H9 (cell line): ENCODE measurements at regions not wholly inside any gene's neighbourhood (a gene's known extent, or its start where the extent isn't known, plus 50 kb on each side); places are given as distances from the start of the nearest gene placed in this dataset.

Source experiments
- DNase-seq: peaks from one replicate; pipeline ENCODE4 v3.0.0-alpha.2; 2017
- H2AFZ ChIP-seq: one replicate; pipeline ENCODE4 v1.6.1; 2013; ENCODE audit warnings: mild to moderate bottlenecking, low read length, control low read depth, moderate library complexity
- H2AK5ac ChIP-seq: 2 replicates; pipeline ENCODE4 v1.6.1; 2013; ENCODE audit warnings: low read length, control low read depth, mixed read lengths; ENCODE audit not compliant: insufficient read length
- H2BK120ac ChIP-seq: one replicate; pipeline ENCODE4 v1.6.1; 2013; ENCODE audit warnings: low read depth, mild to moderate bottlenecking, low read length, control low read depth, inconsistent platforms; ENCODE audit not compliant: poor library complexity, severe bottlenecking
- H2BK12ac ChIP-seq: 2 replicates; pipeline ENCODE4 v1.6.1; 2013; ENCODE audit warnings: low read length, control low read depth, mixed read lengths, low read depth; ENCODE audit not compliant: insufficient read length
- H2BK15ac ChIP-seq: 2 replicates; pipeline ENCODE4 v1.6.1; 2013; ENCODE audit warnings: low read depth, low read length, control low read depth
- H2BK20ac ChIP-seq: one replicate; pipeline ENCODE4 v1.6.1; 2013; ENCODE audit warnings: low read depth, mild to moderate bottlenecking, low read length, control low read depth, inconsistent platforms; ENCODE audit not compliant: poor library complexity, severe bottlenecking
- H2BK5ac ChIP-seq: 2 replicates; pipeline ENCODE4 v1.6.1; 2013; ENCODE audit warnings: low read length, control low read depth, mixed read lengths; ENCODE audit not compliant: insufficient read length
- H3K14ac ChIP-seq: 2 replicates; pipeline ENCODE4 v1.6.1; 2013; ENCODE audit warnings: low read length, control low read depth; ENCODE audit not compliant: insufficient read depth
- H3K18ac ChIP-seq: 2 replicates; pipeline ENCODE4 v1.6.1; 2013; ENCODE audit warnings: low read depth, mild to moderate bottlenecking, mixed read lengths, low read length, control low read depth; ENCODE audit not compliant: insufficient read length
- H3K23ac ChIP-seq: 2 replicates; pipeline ENCODE4 v1.6.1; 2013; ENCODE audit warnings: low read length, control low read depth, mixed read lengths, low read depth; ENCODE audit not compliant: insufficient read length
- H3K23me2 ChIP-seq: 2 replicates; pipeline ENCODE4 v1.6.1; 2013; ENCODE audit warnings: low read depth, mild to moderate bottlenecking, mixed read lengths, low read length, control low read depth; ENCODE audit not compliant: insufficient read length, poor library complexity, severe bottlenecking
- H3K27ac ChIP-seq: 2 replicates; pipeline ENCODE4 v1.5.1; 2013; ENCODE audit warnings: low read length, control low read depth, mixed read lengths, low read depth; ENCODE audit not compliant: insufficient read length
- H3K27me3 ChIP-seq: 2 replicates; pipeline ENCODE4 v1.6.1; 2013; ENCODE audit warnings: low read length, control low read depth, inconsistent platforms; ENCODE audit not compliant: insufficient read depth
- H3K4ac ChIP-seq: 2 replicates; pipeline ENCODE4 v1.6.1; 2013; ENCODE audit warnings: low read depth, mild to moderate bottlenecking, control low read depth, inconsistent platforms, low read length, moderate library complexity
- H3K4me1 ChIP-seq: 2 replicates; pipeline ENCODE4 v1.6.1; 2013; ENCODE audit warnings: low read length, control low read depth, inconsistent platforms; ENCODE audit not compliant: insufficient read depth
- H3K4me2 ChIP-seq: 2 replicates; pipeline ENCODE4 v1.6.1; 2013; ENCODE audit warnings: low read length, control low read depth, mixed read lengths; ENCODE audit not compliant: insufficient read length, insufficient read depth
- H3K56ac ChIP-seq: 2 replicates; pipeline ENCODE4 v1.6.1; 2013; ENCODE audit warnings: low read depth, mild to moderate bottlenecking, mixed read lengths, low read length, control low read depth; ENCODE audit not compliant: insufficient read length
- H3K79me1 ChIP-seq: 2 replicates; pipeline ENCODE4 v1.6.1; 2013; ENCODE audit warnings: low read depth, mild to moderate bottlenecking, moderate library complexity, low read length, control low read depth, inconsistent platforms; ENCODE audit not compliant: insufficient read depth, poor library complexity, severe bottlenecking
- H3K79me2 ChIP-seq: 2 replicates; pipeline ENCODE4 v1.6.1; 2013; ENCODE audit warnings: low read length, control low read depth, inconsistent platforms; ENCODE audit not compliant: insufficient read depth
- H3K9ac ChIP-seq: 2 replicates; pipeline ENCODE4 v1.6.1; 2013; ENCODE audit warnings: low read length, control low read depth, mixed read lengths; ENCODE audit not compliant: insufficient read length; ENCODE audit errors: extremely low read depth
- H3K9me3 ChIP-seq: one replicate; pipeline ENCODE4 v1.6.1; 2013; ENCODE audit warnings: low read depth, low read length, inconsistent platforms; ENCODE audit not compliant: control insufficient read depth
- H3T11ph ChIP-seq: one replicate; pipeline ENCODE4 v1.6.1; 2013; ENCODE audit warnings: mild to moderate bottlenecking, low read length, control low read depth, inconsistent platforms
- H4K20me1 ChIP-seq: one replicate; pipeline ENCODE4 v1.6.1; 2013; ENCODE audit not compliant: control insufficient read depth, insufficient read length, insufficient read depth
- H4K5ac ChIP-seq: 2 replicates; pipeline ENCODE4 v1.6.1; 2013; ENCODE audit warnings: low read depth, mild to moderate bottlenecking, mixed read lengths, low read length, control low read depth; ENCODE audit not compliant: insufficient read length
- H4K8ac ChIP-seq: replicated peaks from 2 replicates; pipeline ENCODE4 v1.6.1; 2013; ENCODE audit warnings: low read length, control low read depth, mixed read lengths, low read depth; ENCODE audit not compliant: insufficient read length
- H4K91ac ChIP-seq: 2 replicates; pipeline ENCODE4 v1.6.1; 2013; ENCODE audit warnings: low read depth, mild to moderate bottlenecking, moderate library complexity, mixed read lengths, low read length, control low read depth; ENCODE audit not compliant: insufficient read length
- H3K27ac Mint-ChIP-seq, 3 experiments: 2 replicates in 2 of 3; 3 replicates in 1 of 3; pipeline ENCODE4 v1.8.0; 2020 to 2021; ENCODE audit warnings: mixed read lengths in 3 of 3, mild to moderate bottlenecking in 1 of 3, moderate library complexity in 1 of 3
- H3K27me3 Mint-ChIP-seq: 2 replicates; pipeline ENCODE4 v1.8.0; 2021; ENCODE audit warnings: low read depth, mild to moderate bottlenecking, moderate library complexity, mixed read lengths
- H3K36me3 Mint-ChIP-seq, 3 experiments: 2 replicates in 2 of 3; 3 replicates in 1 of 3; pipeline ENCODE4 v1.8.0; 2020 to 2021; ENCODE audit warnings: low read depth in 3 of 3, mixed read lengths in 3 of 3; ENCODE audit not compliant: insufficient read depth in 1 of 3
- H3K4me1 Mint-ChIP-seq, 2 experiments: 2 replicates each; pipeline ENCODE4 v1.8.0; 2020; ENCODE audit warnings: mixed read lengths in 2 of 2
- H3K4me3 Mint-ChIP-seq, 2 experiments: 2 replicates in 1 of 2; 3 replicates in 1 of 2; pipeline ENCODE4 v1.8.0; 2020 to 2021; ENCODE audit warnings: mild to moderate bottlenecking in 2 of 2, mixed read lengths in 2 of 2, moderate library complexity in 1 of 2
- H3K9me3 Mint-ChIP-seq, 2 experiments: 2 replicates in 1 of 2; 3 replicates in 1 of 2; pipeline ENCODE4 v1.8.0; 2020; ENCODE audit warnings: mild to moderate bottlenecking in 2 of 2, mixed read lengths in 2 of 2, moderate library complexity in 1 of 2
- TF ChIP-seq, protein P1 (sequence below): fragments of 200-600 bp; sonication (generic); conservative IDR thresholded peaks from 3 replicates; pipeline ENCODE4 v1.8.0; 2021; ENCODE audit warnings: antibody characterized with exemption, mild to moderate bottlenecking

DNA sequence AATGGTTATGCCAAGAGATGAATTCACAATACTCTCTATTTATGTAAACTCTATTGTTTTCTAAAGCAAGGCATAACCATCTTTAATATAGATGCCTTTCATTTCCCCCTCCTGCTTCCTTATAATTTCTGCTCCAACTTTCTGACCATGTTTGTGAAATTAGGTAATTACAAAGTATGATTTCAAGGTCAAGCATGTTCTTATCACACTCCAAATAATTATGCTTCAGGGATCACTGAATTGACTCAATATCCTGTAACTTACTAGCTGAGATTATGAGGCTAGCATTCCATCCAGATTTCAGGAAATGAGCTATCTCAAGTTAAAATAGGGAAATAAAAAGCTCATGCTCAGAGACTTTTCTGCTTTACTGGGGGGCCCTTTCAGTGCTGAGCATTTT, 655.9 kb upstream of the IGFBP3 start:
- Histone ChIP-seq H2BK120ac (no peak overlapping the region), H3K4me2 (no peak overlapping the region), H3K27me3 (no peaks in the 10 kb centered on the region), H3K9ac (no peak overlapping the region), H4K5ac (no peak overlapping the region), H2BK5ac (no peak overlapping the region), H3K23me2 (no peaks in the 10 kb centered on the region), H2BK15ac (no peak overlapping the region), H3K56ac (no peak overlapping the region), H3K23ac (no peak overlapping the region), H3K27ac (no peak overlapping the region), H3K9me3 (no peaks in the 10 kb centered on the region), H4K91ac (no peak overlapping the region), H2AFZ (no peak overlapping the region), H2BK12ac (no peak overlapping the region), H3K18ac (no peak overlapping the region), H4K20me1 (no peaks in the 10 kb centered on the region), H2BK20ac (no peak overlapping the region), H4K8ac (no peak overlapping the region), H3K4me1 (no peaks in the 10 kb centered on the region), H3T11ph (no peak overlapping the region), H3K79me2 (no peaks in the 10 kb centered on the region), H3K4ac (no peak overlapping the region), H3K79me1 (no peaks in the 10 kb centered on the region), H3K14ac (no peak overlapping the region), H2AK5ac (no peak overlapping the region)
- no peak overlapping the region; a peak in 1 of 7 replicates for H3K27ac Mint-ChIP-seq
- H3K36me3 Mint-ChIP-seq = no peaks in the 10 kb centered on the region; a peak in 2 of 7 replicates
- no peaks in the 10 kb centered on the region; the same call in 1 of the 2 replicates for H3K27me3 Mint-ChIP-seq
- no peak for DNase-seq
- no peak overlapping the region for H3K4me3 Mint-ChIP-seq
- TF ChIP-seq, protein P1, sequence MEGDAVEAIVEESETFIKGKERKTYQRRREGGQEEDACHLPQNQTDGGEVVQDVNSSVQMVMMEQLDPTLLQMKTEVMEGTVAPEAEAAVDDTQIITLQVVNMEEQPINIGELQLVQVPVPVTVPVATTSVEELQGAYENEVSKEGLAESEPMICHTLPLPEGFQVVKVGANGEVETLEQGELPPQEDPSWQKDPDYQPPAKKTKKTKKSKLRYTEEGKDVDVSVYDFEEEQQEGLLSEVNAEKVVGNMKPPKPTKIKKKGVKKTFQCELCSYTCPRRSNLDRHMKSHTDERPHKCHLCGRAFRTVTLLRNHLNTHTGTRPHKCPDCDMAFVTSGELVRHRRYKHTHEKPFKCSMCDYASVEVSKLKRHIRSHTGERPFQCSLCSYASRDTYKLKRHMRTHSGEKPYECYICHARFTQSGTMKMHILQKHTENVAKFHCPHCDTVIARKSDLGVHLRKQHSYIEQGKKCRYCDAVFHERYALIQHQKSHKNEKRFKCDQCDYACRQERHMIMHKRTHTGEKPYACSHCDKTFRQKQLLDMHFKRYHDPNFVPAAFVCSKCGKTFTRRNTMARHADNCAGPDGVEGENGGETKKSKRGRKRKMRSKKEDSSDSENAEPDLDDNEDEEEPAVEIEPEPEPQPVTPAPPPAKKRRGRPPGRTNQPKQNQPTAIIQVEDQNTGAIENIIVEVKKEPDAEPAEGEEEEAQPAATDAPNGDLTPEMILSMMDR = no peak
- peaks cover 0 to 7% of the 10 kb centered on the region in 2 experiments; a peak in 3 of 5 replicates for H3K9me3 Mint-ChIP-seq
- H3K4me1 Mint-ChIP-seq = no peaks in the 10 kb centered on the region
